ENCODE measurements at regions not wholly inside any gene's neighbourhood (a gene's known extent, or its start where the extent isn't known, plus 50 kb on each side); places are given as distances from the start of the nearest gene placed in this dataset.

DNA sequence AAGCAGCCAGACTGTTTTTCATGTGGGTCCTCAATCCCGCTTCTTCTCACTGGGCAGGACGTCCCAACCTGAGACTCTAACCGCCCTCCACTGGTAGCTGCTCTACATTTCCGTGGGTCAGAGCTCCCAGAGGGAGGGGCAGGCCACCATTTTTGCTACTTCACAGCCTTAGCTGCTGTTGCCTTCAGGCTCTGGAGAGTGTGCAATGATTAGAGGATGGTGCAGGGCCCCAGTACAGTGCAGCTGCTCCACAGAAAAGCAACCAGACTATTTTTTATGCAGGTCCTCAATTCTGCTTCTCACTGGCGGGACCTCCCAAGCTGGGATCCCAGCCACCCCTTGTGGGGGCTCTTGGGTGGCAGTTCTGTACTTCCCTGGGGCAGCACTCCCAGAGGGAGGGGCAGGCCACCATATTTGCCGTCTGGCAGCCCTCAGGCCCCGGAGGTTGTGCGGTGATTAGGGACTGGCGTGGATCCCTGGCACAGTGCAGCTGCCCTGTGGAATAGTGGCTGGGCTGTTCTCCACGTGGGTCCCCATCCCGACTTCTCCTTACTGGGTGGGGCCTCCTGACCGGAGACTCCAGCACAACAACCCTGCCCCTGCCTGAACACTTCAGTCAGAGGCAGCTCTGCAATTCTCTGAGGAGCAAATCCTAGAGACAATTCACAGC, 647.6 kb upstream of the PKN2 start:
- TF ChIP-seq, protein P1, sequence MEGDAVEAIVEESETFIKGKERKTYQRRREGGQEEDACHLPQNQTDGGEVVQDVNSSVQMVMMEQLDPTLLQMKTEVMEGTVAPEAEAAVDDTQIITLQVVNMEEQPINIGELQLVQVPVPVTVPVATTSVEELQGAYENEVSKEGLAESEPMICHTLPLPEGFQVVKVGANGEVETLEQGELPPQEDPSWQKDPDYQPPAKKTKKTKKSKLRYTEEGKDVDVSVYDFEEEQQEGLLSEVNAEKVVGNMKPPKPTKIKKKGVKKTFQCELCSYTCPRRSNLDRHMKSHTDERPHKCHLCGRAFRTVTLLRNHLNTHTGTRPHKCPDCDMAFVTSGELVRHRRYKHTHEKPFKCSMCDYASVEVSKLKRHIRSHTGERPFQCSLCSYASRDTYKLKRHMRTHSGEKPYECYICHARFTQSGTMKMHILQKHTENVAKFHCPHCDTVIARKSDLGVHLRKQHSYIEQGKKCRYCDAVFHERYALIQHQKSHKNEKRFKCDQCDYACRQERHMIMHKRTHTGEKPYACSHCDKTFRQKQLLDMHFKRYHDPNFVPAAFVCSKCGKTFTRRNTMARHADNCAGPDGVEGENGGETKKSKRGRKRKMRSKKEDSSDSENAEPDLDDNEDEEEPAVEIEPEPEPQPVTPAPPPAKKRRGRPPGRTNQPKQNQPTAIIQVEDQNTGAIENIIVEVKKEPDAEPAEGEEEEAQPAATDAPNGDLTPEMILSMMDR (IDR thresholded peaks at IDR 0.05; ENCODE audit: low read length), result no peak
- TF ChIP-seq EZH2 (optimal IDR thresholded peaks at IDR 0.05; ENCODE audit: low read depth, low read length) (no peak), EZH2phosphoT487 (IDR thresholded peaks at IDR 0.05; ENCODE audit: low read length) (no peak)
